Spleen (tissue), 11 donors: ENCODE measurements at regions not wholly inside any gene's neighbourhood (a gene's known extent, or its start where the extent isn't known, plus 50 kb on each side); places are given as distances from the start of the nearest gene placed in this dataset.

ENCODE experiments used
- DNase-seq: peaks from one replicate; pipeline ENCODE4 v3.0.0-alpha.2; 2020
- H3K27ac ChIP-seq, 8 donors: fragments of 200-600 bp; sonication (generic) in 7 of 8; 1 replicate in 4 of 8; 2 replicates in 4 of 8; pipeline versions ENCODE4 v1.5.0 to v1.8.0; 2016 to 2021; ENCODE audit warnings: inconsistent platforms in 4 of 8, mild to moderate bottlenecking in 4 of 8, moderate library complexity in 1 of 8
- H3K27me3 ChIP-seq, 7 donors: fragments of 200-600 bp; sonication (generic) in 6 of 7; replicated peaks in 1 of 7; 1 replicate in 4 of 7; 2 replicates in 3 of 7; pipeline versions ENCODE4 v1.5.0 to v1.8.0; 2016 to 2021; ENCODE audit warnings: inconsistent platforms in 3 of 7, mild to moderate bottlenecking in 1 of 7
- H3K36me3 ChIP-seq, 6 donors: fragments of 200-600 bp; sonication (generic) in 5 of 6; 1 replicate in 4 of 6; 2 replicates in 2 of 6; pipeline versions ENCODE4 v1.5.0 to v1.8.0; 2016 to 2021; ENCODE audit warnings: inconsistent platforms in 2 of 6
- H3K4me1 ChIP-seq, 6 donors: fragments of 200-600 bp; sonication (generic) in 5 of 6; 1 replicate in 3 of 6; 2 replicates in 3 of 6; pipeline versions ENCODE4 v1.5.0 to v1.8.0; 2016 to 2021; ENCODE audit warnings: inconsistent platforms in 3 of 6
- H3K4me3 ChIP-seq, 8 donors: fragments of 200-600 bp; sonication (generic) in 7 of 8; 1 replicate in 4 of 8; 2 replicates in 4 of 8; pipeline versions ENCODE4 v1.5.0 to v1.8.0; 2016 to 2021; ENCODE audit warnings: inconsistent platforms in 4 of 8, mild to moderate bottlenecking in 4 of 8, moderate library complexity in 2 of 8
- H3K9me3 ChIP-seq, 8 donors: fragments of 200-600 bp; sonication (generic) in 7 of 8; 1 replicate in 4 of 8; 2 replicates in 4 of 8; pipeline versions ENCODE4 v1.5.0 to v1.8.0; 2016 to 2021; ENCODE audit warnings: inconsistent platforms in 4 of 8
- CTCF ChIP-seq, 11 experiments: fragments of 200-600 bp in 7 of 11; fragments of 450-650 bp in 4 of 11; sonication (generic) in 4 of 11; IDR thresholded peaks in 8 of 11; conservative IDR thresholded peaks in 3 of 11; 1 replicate in 7 of 11; 2 replicates in 4 of 11; pipeline versions ENCODE4 v1.4.0 to v1.8.0; 2016 to 2021; ENCODE audit warnings: antibody characterized with exemption in 11 of 11, inconsistent platforms in 4 of 11, mild to moderate bottlenecking in 1 of 11
- POLR2A ChIP-seq, 3 donors: fragments of 450-650 bp; IDR thresholded peaks; one replicate each; pipeline ENCODE4 v1.5.1; 2017; ENCODE audit warnings: antibody characterized with exemption in 3 of 3, mild to moderate bottlenecking in 1 of 3
- POLR2AphosphoS5 ChIP-seq, 3 donors: sonication (generic); formaldehyde crosslinking; IDR thresholded peaks; one replicate each; pipeline ENCODE4 v1.5.1; 2017; ENCODE audit warnings: antibody characterized with exemption in 3 of 3
- WGBS, 5 donors: extraction: QIAGEN DNeasy Blood & Tissue Kit in 3 of 5; methylation state at CpG; one replicate each; pipeline versions ENCODE4 v1.1.5 to v1.1.7; 2013 to 2018; 5-methylcytosine and 5-hydroxymethylcytosine counted together
- intact Hi-C: fragments of 100-400 bp; cut with DNase I; formaldehyde crosslinking; loops from one replicate; pipeline ENCODE4 v1.15.0; 2023; ENCODE audit warnings: low total_unique reads
- donor health status: healthy with polysubstance abuse.
- donor health status: DM: no; HTN: no; CAD: no; lungs with moderate emphysema.
- donor health status: DM: no; HTN: no; CAD: no.
- donor health status: Bipolar disorder and iron deficiency.
- donor health status: healthy.
- donor health status: DM: no; HTN: no; CAD: no.
- donor health status: DM: yes; HTN: yes; CAD: no.

- intact Hi-C loops, result no loop called here
- Histone ChIP-seq H3K4me3 (no peak overlapping the region), H3K27ac (no peak overlapping the region), H3K27me3 (no peaks in the 10 kb centered on the region), H3K36me3 (no peaks in the 10 kb centered on the region), H3K9me3 (peaks cover 0 to 40% (median 20%) of the 10 kb centered on the region in 8 donors), H3K4me1 (no peaks in the 10 kb centered on the region)
- no peak for DNase-seq
- WGBS, 5 donors, result 81 to 98% (median 88%) methylated on average over 1 of the region's 1 CpG
- TF ChIP-seq POLR2AphosphoS5 (IDR thresholded peaks at IDR 0.05), result no peak
- TF ChIP-seq CTCF (IDR thresholded peaks at IDR 0.05 in 8 of 11, conservative IDR thresholded peaks at IDR 0.05 in 3 of 11), result no peak
- no peak for TF ChIP-seq POLR2A (IDR thresholded peaks at IDR 0.05)
These were observed 367.1 kb upstream of the MPDZ start for GRCh38 chr9:13646500-13647021.

- 76 to 91% (median 85%) methylated on average over 1 of the region's 1 CpG for WGBS, 5 donors
- intact Hi-C loops, result no loop called here
- H3K27me3 ChIP-seq, result no peaks in the 10 kb centered on the region
- H3K27ac ChIP-seq, result no peak overlapping the region
- no peak overlapping the region for H3K4me3 ChIP-seq
- no peaks in the 10 kb centered on the region for H3K36me3 ChIP-seq
- H3K9me3 ChIP-seq, result peaks cover 0 to 32% (median 20%) of the 10 kb centered on the region in 8 donors
- TF ChIP-seq CTCF (IDR thresholded peaks at IDR 0.05 in 8 of 11, conservative IDR thresholded peaks at IDR 0.05 in 3 of 11) (no peak), POLR2AphosphoS5 (IDR thresholded peaks at IDR 0.05) (no peak), POLR2A (IDR thresholded peaks at IDR 0.05) (no peak)
- H3K4me1 ChIP-seq, result no peaks in the 10 kb centered on the region
- DNase-seq, result no peak
These were observed 366.1 kb upstream of the MPDZ start for GRCh38 chr9:13645557-13645956.

GRCh38 chr9:13644675-13645074 lies 365.2 kb upstream of the MPDZ start:
- WGBS, 5 donors, result 65 to 95% (median 73%) methylated on average over 1 of the region's 1 CpG
- Histone ChIP-seq H3K4me1 (no peaks in the 10 kb centered on the region), H3K4me3 (no peak overlapping the region), H3K27ac (no peak overlapping the region), H3K27me3 (no peaks in the 10 kb centered on the region), H3K9me3 (peaks cover 0 to 26% (median 19%) of the 10 kb centered on the region in 8 donors), H3K36me3 (no peaks in the 10 kb centered on the region)
- no peak for DNase-seq
- intact Hi-C loops, result no loop called here
- TF ChIP-seq POLR2AphosphoS5 (IDR thresholded peaks at IDR 0.05), result no peak

- WGBS, 5 donors, result 89 to 96% (median 94%) methylated on average over 2 of the region's 2 CpGs
- intact Hi-C loops, result no loop called here
- Histone ChIP-seq H3K36me3 (no peaks in the 10 kb centered on the region), H3K27me3 (no peaks in the 10 kb centered on the region), H3K4me3 (no peak overlapping the region), H3K9me3 (peaks cover 0 to 10% (median 4%) of the 10 kb centered on the region in 8 donors), H3K27ac (no peak overlapping the region), H3K4me1 (no peaks in the 10 kb centered on the region)
- no peak for DNase-seq
- no peak for TF ChIP-seq CTCF (IDR thresholded peaks at IDR 0.05 in 8 of 11, conservative IDR thresholded peaks at IDR 0.05 in 3 of 11)
- TF ChIP-seq POLR2A (IDR thresholded peaks at IDR 0.05), result no peak
- no peak for TF ChIP-seq POLR2AphosphoS5 (IDR thresholded peaks at IDR 0.05)
These were observed 363.2 kb upstream of the MPDZ start for GRCh38 chr9:13642646-13643045.

GRCh38 chr9:13629067-13629466 lies 349.6 kb upstream of the MPDZ start:
- 66 to 97% (median 86%) methylated on average over 4 of the region's 4 CpGs for WGBS, 5 donors
- intact Hi-C loops, result no loop called here
- DNase-seq, result no peak
- Histone ChIP-seq H3K4me1 (no peaks in the 10 kb centered on the region), H3K9me3 (peaks cover 0 to 19% (median 0%) of the 10 kb centered on the region in 8 donors), H3K27me3 (no peaks in the 10 kb centered on the region), H3K4me3 (no peak overlapping the region), H3K36me3 (no peaks in the 10 kb centered on the region), H3K27ac (no peak overlapping the region)
- TF ChIP-seq POLR2AphosphoS5 (IDR thresholded peaks at IDR 0.05) (no peak), CTCF (IDR thresholded peaks at IDR 0.05 in 8 of 11, conservative IDR thresholded peaks at IDR 0.05 in 3 of 11) (no peak), POLR2A (IDR thresholded peaks at IDR 0.05) (no peak)
